HEK293 (cell line): ENCODE measurements at regions not wholly inside any gene's neighbourhood (a gene's known extent, or its start where the extent isn't known, plus 50 kb on each side); places are given as distances from the start of the nearest gene placed in this dataset.

Source experiments
- MEIS1 ChIP-seq: sonication (generic); formaldehyde crosslinking; IDR thresholded peaks from 2 replicates; pipeline ENCODE4 v1.8.1; 2022; ENCODE audit warnings: missing genetic modification reagents, mild to moderate bottlenecking, borderline replicate concordance
- MYNN ChIP-seq: fragments of 450-650 bp; formaldehyde crosslinking; IDR thresholded peaks from 2 replicates; pipeline ENCODE4 v1.5.1; 2016; ENCODE audit warnings: missing biosample characterization, missing genetic modification characterization, borderline replicate concordance
- TCF7L2 ChIP-seq: IDR thresholded peaks from 2 replicates; pipeline ENCODE4 v1.6.1; 2011; ENCODE audit warnings: low read depth, mild to moderate bottlenecking, inconsistent platforms, low read length, moderate library complexity, borderline replicate concordance
- ZBTB1 ChIP-seq: fragments of 450-650 bp; formaldehyde crosslinking; IDR thresholded peaks from 2 replicates; pipeline ENCODE4 v1.5.1; 2016; ENCODE audit warnings: missing biosample characterization, missing genetic modification characterization
- ZNF146 ChIP-seq: fragments of 450-650 bp; formaldehyde crosslinking; IDR thresholded peaks from 2 replicates; pipeline ENCODE4 v1.5.1; 2016; ENCODE audit warnings: missing biosample characterization, missing genetic modification characterization
- ZNF221 ChIP-seq: fragments of 450-650 bp; formaldehyde crosslinking; IDR thresholded peaks from 2 replicates; pipeline ENCODE4 v1.5.1; 2017; ENCODE audit warnings: missing biosample characterization, missing genetic modification characterization, borderline replicate concordance
- ZNF302 ChIP-seq: fragments of 450-650 bp; formaldehyde crosslinking; IDR thresholded peaks from 2 replicates; pipeline ENCODE4 v1.5.1; 2016; ENCODE audit warnings: missing biosample characterization, missing genetic modification characterization, low read depth
- ZNF501 ChIP-seq: fragments of 450-650 bp; formaldehyde crosslinking; IDR thresholded peaks from 2 replicates; pipeline ENCODE4 v1.5.1; 2016; ENCODE audit warnings: missing biosample characterization, missing genetic modification characterization
- ZSCAN23 ChIP-seq: fragments of 450-650 bp; formaldehyde crosslinking; IDR thresholded peaks from 2 replicates; pipeline ENCODE4 v1.5.1; 2016; ENCODE audit warnings: missing biosample characterization, missing genetic modification characterization
- TF ChIP-seq, protein P1 (sequence below): fragments of 450-650 bp; formaldehyde crosslinking; IDR thresholded peaks from 2 replicates; pipeline ENCODE4 v1.5.1; 2016; ENCODE audit warnings: missing biosample characterization, missing genetic modification characterization
- TF ChIP-seq, protein P2 (sequence below): fragments of 450-650 bp; formaldehyde crosslinking; IDR thresholded peaks from 2 replicates; pipeline ENCODE4 v1.5.1; 2016; ENCODE audit warnings: missing biosample characterization, missing genetic modification characterization
- TF ChIP-seq, protein P3 (sequence below): fragments of 450-650 bp; formaldehyde crosslinking; IDR thresholded peaks from 2 replicates; pipeline ENCODE4 v1.5.1; 2016; ENCODE audit warnings: missing biosample characterization, missing genetic modification characterization
- TF ChIP-seq, protein P4 (sequence below): fragments of 450-650 bp; formaldehyde crosslinking; IDR thresholded peaks from 2 replicates; pipeline ENCODE4 v1.5.1; 2016; ENCODE audit warnings: missing biosample characterization, missing genetic modification characterization
- TF ChIP-seq, protein P5 (sequence below): IDR thresholded peaks from 2 replicates; pipeline ENCODE4 v1.6.1; 2011; ENCODE audit warnings: mild to moderate bottlenecking, low read depth, low read length, borderline replicate concordance

DNA sequence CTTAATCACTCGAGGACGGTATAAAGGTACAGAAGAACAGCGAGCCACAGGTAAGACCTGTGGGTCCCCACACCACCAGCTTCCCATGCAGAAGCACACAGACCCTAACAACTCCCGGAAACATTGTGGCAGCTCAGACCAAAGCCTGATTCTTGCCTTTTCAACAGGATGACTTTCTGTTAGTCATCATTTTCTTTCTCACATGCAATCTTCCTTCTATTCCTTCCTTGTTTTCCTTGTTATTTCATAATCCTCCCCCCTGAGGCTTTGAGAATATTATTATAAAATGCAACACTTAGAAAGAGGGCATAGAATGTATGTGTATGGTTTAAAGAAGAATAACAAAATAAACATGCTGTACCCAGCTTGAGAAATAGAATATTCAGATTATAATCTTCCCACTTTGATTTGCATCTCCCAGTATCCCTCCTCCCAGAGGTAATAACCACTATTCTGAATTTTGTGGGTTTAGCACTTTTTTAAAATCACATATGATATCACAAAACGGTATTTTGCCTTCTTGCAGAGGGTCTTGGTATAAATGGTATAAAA is 100.9 kb downstream of the FHDC1 start:
- TF ChIP-seq ZNF146 (tag by site-specific recombination) (no peak), ZNF302 (tag by site-specific recombination) (no peak), ZNF501 (tag by site-specific recombination) (no peak), MEIS1 (no peak), ZBTB1 (tag by site-specific recombination) (no peak), ZSCAN23 (tag by site-specific recombination) (no peak), ZNF221 (tag by site-specific recombination) (no peak), TCF7L2 (no peak), MYNN (tag by site-specific recombination) (no peak)
- TF ChIP-seq, protein P1, sequence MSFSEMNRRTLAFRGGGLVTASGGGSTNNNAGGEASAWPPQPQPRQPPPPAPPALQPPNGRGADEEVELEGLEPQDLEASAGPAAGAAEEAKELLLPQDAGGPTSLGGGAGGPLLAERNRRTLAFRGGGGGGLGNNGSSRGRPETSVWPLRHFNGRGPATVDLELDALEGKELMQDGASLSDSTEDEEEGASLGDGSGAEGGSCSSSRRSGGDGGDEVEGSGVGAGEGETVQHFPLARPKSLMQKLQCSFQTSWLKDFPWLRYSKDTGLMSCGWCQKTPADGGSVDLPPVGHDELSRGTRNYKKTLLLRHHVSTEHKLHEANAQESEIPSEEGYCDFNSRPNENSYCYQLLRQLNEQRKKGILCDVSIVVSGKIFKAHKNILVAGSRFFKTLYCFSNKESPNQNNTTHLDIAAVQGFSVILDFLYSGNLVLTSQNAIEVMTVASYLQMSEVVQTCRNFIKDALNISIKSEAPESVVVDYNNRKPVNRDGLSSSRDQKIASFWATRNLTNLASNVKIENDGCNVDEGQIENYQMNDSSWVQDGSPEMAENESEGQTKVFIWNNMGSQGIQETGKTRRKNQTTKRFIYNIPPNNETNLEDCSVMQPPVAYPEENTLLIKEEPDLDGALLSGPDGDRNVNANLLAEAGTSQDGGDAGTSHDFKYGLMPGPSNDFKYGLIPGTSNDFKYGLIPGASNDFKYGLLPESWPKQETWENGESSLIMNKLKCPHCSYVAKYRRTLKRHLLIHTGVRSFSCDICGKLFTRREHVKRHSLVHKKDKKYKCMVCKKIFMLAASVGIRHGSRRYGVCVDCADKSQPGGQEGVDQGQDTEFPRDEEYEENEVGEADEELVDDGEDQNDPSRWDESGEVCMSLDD (tag by site-specific recombination) = no peak
- TF ChIP-seq, protein P2, sequence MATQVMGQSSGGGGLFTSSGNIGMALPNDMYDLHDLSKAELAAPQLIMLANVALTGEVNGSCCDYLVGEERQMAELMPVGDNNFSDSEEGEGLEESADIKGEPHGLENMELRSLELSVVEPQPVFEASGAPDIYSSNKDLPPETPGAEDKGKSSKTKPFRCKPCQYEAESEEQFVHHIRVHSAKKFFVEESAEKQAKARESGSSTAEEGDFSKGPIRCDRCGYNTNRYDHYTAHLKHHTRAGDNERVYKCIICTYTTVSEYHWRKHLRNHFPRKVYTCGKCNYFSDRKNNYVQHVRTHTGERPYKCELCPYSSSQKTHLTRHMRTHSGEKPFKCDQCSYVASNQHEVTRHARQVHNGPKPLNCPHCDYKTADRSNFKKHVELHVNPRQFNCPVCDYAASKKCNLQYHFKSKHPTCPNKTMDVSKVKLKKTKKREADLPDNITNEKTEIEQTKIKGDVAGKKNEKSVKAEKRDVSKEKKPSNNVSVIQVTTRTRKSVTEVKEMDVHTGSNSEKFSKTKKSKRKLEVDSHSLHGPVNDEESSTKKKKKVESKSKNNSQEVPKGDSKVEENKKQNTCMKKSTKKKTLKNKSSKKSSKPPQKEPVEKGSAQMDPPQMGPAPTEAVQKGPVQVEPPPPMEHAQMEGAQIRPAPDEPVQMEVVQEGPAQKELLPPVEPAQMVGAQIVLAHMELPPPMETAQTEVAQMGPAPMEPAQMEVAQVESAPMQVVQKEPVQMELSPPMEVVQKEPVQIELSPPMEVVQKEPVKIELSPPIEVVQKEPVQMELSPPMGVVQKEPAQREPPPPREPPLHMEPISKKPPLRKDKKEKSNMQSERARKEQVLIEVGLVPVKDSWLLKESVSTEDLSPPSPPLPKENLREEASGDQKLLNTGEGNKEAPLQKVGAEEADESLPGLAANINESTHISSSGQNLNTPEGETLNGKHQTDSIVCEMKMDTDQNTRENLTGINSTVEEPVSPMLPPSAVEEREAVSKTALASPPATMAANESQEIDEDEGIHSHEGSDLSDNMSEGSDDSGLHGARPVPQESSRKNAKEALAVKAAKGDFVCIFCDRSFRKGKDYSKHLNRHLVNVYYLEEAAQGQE (tag by site-specific recombination) = no peak
- TF ChIP-seq, protein P3, sequence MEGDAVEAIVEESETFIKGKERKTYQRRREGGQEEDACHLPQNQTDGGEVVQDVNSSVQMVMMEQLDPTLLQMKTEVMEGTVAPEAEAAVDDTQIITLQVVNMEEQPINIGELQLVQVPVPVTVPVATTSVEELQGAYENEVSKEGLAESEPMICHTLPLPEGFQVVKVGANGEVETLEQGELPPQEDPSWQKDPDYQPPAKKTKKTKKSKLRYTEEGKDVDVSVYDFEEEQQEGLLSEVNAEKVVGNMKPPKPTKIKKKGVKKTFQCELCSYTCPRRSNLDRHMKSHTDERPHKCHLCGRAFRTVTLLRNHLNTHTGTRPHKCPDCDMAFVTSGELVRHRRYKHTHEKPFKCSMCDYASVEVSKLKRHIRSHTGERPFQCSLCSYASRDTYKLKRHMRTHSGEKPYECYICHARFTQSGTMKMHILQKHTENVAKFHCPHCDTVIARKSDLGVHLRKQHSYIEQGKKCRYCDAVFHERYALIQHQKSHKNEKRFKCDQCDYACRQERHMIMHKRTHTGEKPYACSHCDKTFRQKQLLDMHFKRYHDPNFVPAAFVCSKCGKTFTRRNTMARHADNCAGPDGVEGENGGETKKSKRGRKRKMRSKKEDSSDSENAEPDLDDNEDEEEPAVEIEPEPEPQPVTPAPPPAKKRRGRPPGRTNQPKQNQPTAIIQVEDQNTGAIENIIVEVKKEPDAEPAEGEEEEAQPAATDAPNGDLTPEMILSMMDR = no peak
- TF ChIP-seq, protein P4, sequence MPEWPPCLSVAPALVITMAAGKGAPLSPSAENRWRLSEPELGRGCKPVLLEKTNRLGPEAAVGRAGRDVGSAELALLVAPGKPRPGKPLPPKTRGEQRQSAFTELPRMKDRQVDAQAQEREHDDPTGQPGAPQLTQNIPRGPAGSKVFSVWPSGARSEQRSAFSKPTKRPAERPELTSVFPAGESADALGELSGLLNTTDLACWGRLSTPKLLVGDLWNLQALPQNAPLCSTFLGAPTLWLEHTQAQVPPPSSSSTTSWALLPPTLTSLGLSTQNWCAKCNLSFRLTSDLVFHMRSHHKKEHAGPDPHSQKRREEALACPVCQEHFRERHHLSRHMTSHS = no peak
- TF ChIP-seq, protein P5, sequence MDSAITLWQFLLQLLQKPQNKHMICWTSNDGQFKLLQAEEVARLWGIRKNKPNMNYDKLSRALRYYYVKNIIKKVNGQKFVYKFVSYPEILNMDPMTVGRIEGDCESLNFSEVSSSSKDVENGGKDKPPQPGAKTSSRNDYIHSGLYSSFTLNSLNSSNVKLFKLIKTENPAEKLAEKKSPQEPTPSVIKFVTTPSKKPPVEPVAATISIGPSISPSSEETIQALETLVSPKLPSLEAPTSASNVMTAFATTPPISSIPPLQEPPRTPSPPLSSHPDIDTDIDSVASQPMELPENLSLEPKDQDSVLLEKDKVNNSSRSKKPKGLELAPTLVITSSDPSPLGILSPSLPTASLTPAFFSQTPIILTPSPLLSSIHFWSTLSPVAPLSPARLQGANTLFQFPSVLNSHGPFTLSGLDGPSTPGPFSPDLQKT = no peak
